Gastrocnemius medialis (tissue), 4 donors: ENCODE measurements at regions not wholly inside any gene's neighbourhood (a gene's known extent, or its start where the extent isn't known, plus 50 kb on each side); places are given as distances from the start of the nearest gene placed in this dataset.

Experiments used
- CTCF ChIP-seq, 5 experiments: fragments of 450-650 bp in 3 of 5; fragments of 200-600 bp in 2 of 5; sonication (generic) in 2 of 5; IDR thresholded peaks in 4 of 5; conservative IDR thresholded peaks in 1 of 5; 1 replicate in 4 of 5; 2 replicates in 1 of 5; pipeline ENCODE4 v1.5.1; 2016 to 2019; ENCODE audit warnings: antibody characterized with exemption in 5 of 5, mild to moderate bottlenecking in 3 of 5, moderate library complexity in 3 of 5
- POLR2A ChIP-seq, 2 donors: fragments of 450-650 bp; IDR thresholded peaks; one replicate each; pipeline ENCODE4 v1.6.1; 2017; ENCODE audit warnings: antibody characterized with exemption in 2 of 2, mild to moderate bottlenecking in 2 of 2, moderate library complexity in 2 of 2

GRCh38 chr2:120866071-120866470 lies 130.4 kb downstream of the GLI2 start:
- TF ChIP-seq CTCF (IDR thresholded peaks at IDR 0.05 in 4 of 5, conservative IDR thresholded peaks at IDR 0.05 in 1 of 5): no peak
- no peak for TF ChIP-seq POLR2A (IDR thresholded peaks at IDR 0.05)
